HG02759 (cell line): ENCODE measurements at regions not wholly inside any gene's neighbourhood (a gene's known extent, or its start where the extent isn't known, plus 50 kb on each side); places are given as distances from the start of the nearest gene placed in this dataset.
"Not testable (repeated sequence)": the region's sequence is repeated elsewhere in the genome, so short reads cannot be mapped to it uniquely, and the experiment has no call there.

Experiments used
- ATAC-seq: cut with Tn5 transposase; IDR thresholded peaks from one replicate; pipeline ENCODE4 v1.9.1; 2021; ENCODE audit warnings: mild to moderate bottlenecking, moderate library complexity; ENCODE audit not compliant: unreplicated experiment

DNA sequence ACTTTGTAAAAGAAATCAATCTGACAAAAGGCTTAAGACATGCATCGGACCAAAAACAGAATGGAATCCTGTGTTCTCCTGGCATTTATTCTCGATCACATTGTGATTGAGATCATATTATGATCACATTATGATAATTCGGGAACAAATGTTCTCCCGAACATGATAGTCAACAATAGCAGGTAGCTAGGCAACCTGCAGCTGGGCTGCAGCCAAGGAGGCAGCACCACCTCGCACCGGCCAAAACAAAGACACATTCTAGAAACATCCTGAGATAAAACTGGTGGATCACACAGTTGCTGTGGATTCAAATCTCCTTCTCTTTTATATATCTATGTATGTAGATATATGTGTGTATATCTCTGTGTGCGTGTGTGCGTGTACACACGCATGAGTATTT, 480.6 kb upstream of the CYLC2 start:
- no peak for ATAC-seq

- ATAC-seq, result no peak
Observed at GRCh38 chr9:102507044-102507687, 488.0 kb upstream of the CYLC2 start.

- no peak for ATAC-seq
Observed at GRCh38 chr9:102506406-102506805, 488.7 kb upstream of the CYLC2 start.

GRCh38 chr9:102499468-102499867, 495.7 kb upstream of the CYLC2 start:
- ATAC-seq, result no peak

- ATAC-seq, result no peak
Observed at GRCh38 chr9:102497709-102498108, 497.4 kb upstream of the CYLC2 start.

GRCh38 chr9:102486976-102487375, 508.2 kb upstream of the CYLC2 start:
- not testable (repeated sequence) for ATAC-seq

DNA sequence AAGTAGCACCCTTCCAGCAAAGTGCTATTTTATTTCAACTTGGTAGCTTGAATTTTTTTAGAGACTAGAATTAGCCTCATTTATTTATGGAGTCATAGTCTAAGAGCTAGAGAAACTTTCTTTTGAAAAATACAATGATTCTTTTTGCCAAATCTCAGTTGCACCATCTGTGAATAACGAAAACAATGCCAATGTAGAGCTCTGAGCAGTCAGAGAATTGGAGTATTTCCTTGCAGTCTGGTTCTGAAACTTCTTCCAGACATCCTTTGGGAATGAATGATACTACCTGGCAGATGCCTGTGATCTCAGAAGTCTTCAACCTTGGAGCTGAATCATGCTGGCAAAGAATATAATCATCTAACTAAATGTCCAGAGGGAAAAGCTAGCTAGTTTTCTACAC, 511.5 kb upstream of the CYLC2 start:
- no peak for ATAC-seq

- ATAC-seq, result no peak
Observed at GRCh38 chr9:102482776-102483175, 512.4 kb upstream of the CYLC2 start.

- no peak for ATAC-seq
Observed at GRCh38 chr9:102479191-102479590, 515.9 kb upstream of the CYLC2 start.

DNA sequence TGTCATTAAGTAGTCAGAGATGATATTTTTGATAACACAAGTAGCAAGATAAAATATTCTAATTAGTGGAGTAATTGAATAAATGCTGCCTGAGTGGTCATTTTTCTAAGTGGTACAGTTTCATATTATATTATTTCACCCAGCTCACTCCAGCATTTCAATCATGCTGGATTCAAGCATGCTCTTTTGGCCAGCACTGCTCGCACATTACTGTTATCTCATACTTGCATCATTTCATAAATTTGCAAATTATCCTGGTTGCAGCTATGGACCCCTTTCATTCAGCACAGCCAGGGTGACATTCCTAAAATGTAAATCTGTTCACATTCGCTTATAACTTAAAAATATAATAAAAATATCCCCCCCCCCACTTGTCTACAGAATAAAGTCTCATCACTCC, 520.8 kb upstream of the CYLC2 start:
- no peak for ATAC-seq

GRCh38 chr9:102469430-102469829, 525.7 kb upstream of the CYLC2 start:
- not testable (repeated sequence) for ATAC-seq

DNA sequence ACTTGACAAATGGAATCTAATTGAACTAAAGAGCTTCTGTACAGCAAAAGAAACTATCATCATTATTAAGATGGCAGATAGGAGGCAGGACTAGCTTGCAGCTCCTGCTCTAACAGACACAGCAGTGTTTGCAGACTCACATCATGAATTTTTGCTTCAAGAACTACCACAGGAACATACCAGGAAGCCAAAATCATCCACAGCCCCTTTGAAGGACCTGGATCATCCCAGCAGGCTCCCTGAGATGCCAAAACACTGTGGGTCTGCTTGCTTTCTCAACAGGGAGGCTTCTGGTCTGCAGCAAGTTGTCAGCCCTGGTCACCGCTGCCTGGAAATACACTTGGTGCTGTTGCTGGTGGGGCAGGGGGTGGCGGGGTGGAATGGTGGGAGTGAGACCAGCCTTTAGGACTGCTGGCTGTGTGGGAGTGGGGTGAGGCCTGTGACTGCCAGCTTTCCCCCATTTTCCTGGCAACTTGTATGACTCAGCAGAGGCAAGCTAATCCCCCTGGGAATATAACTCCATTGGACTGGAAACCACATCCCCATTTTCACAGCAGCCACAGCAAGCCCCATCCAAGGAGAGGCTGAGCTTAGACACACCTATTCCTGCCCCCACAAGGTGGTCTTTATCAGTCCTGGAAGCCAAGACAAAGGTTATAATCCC, 533.8 kb upstream of the CYLC2 start:
- ATAC-seq, result no peak

- no peak for ATAC-seq
Observed at GRCh38 chr9:102459828-102460227, 535.3 kb upstream of the CYLC2 start.

- no peak for ATAC-seq
Observed at GRCh38 chr9:102456562-102456961, 538.6 kb upstream of the CYLC2 start.

- no peak for ATAC-seq
Observed at GRCh38 chr9:102445906-102446305, 549.2 kb upstream of the CYLC2 start.

- ATAC-seq, result no peak
Observed at GRCh38 chr9:102445181-102445747, 549.9 kb upstream of the CYLC2 start.

- ATAC-seq, result no peak
Observed at GRCh38 chr9:102439583-102439982, 555.5 kb upstream of the CYLC2 start.

DNA sequence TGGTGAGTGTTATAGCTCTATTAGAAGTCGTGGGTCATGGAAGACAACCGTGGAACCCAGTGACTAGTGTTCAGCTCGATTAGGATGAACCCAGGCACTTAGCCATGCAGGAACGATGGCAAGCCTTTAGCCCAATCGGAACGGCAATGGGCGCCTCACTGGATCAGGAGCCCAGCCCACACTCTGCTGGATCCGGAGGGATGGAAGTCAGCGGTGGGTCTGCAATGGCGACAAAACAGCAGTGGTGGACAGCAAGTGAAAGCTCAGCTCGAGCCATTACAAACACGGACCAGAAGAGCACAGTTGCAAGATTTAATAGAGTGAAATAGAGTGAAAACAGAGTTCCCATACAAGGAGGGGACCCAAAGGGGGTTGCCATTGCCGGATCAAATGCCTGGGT, 558.5 kb upstream of the CYLC2 start:
- ATAC-seq, result not testable (repeated sequence)

- no peak for ATAC-seq
Observed at GRCh38 chr9:102435427-102435826, 559.7 kb upstream of the CYLC2 start.

DNA sequence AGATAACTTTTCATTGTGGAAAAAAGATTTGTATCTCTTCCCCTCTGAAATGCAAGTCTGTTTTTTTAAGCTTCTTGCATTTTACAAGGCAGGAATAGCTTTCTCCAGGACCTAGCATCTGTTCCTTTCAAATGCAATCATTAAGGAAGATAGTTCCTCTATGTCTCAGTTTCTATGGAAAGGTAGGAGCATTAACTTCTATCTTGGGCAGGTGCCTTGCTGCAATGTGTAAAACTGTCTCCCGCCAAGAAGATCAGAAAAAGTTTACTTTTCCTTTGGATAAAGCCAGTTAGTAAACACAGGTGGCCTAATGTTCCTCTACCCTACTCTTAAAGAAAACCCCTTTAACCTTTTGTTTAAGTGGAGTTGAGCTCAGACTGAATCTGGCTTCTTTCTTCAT, 560.6 kb upstream of the CYLC2 start:
- ATAC-seq, result no peak

DNA sequence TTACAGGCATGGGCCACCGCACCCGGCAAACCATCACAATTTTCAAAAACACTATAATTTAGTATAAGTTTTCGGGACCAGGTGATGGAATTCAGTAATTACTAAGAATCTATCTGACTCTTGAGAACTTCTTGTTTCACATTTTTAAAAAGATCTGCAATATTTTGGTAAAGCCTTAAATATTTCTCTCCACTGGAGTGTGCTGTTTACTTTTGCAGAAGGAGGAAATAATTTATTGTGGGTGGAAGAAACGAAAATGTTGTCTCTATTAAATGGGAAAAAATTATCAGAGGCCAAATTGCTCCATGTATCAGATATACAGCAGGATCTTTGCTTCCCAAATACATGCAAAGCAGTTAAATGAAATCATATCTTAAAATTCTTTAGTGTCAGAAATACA, 566.8 kb upstream of the CYLC2 start:
- no peak for ATAC-seq

- ATAC-seq, result not testable (repeated sequence)
Observed at GRCh38 chr9:102416251-102416650, 578.9 kb upstream of the CYLC2 start.
